Left hindlimb (tissue), 1 donor: ENCODE measurements at regions not wholly inside any gene's neighbourhood (a gene's known extent, or its start where the extent isn't known, plus 50 kb on each side); places are given as distances from the start of the nearest gene placed in this dataset.
"Not testable (repeated sequence)": the region's sequence is repeated elsewhere in the genome, so short reads cannot be mapped to it uniquely, and the experiment has no call there.

Experiments
- DNase-seq: peaks from one replicate; pipeline ENCODE4 v3.0.0-alpha.2; 2018

DNA sequence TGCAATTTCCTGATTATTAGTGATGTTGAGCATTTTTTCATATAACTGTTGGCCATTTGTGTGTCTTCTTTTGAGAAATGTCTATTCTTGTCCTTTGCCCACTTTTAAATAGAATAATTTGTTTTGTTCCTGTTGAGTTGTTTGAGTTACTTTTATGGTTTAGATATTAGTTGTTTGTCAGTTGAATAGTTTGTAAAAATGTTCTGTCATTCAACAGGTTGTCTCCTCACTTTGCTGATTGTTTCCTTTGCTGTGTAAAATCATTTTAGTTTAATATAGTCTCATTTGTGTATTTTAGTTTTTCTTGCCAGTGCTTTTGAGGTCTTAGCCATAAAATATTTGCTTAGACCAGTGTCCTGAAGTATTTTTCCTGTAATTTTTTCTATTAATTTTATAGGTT, 181.8 kb upstream of the GLRA2 start:
- DNase-seq: no peak

DNA sequence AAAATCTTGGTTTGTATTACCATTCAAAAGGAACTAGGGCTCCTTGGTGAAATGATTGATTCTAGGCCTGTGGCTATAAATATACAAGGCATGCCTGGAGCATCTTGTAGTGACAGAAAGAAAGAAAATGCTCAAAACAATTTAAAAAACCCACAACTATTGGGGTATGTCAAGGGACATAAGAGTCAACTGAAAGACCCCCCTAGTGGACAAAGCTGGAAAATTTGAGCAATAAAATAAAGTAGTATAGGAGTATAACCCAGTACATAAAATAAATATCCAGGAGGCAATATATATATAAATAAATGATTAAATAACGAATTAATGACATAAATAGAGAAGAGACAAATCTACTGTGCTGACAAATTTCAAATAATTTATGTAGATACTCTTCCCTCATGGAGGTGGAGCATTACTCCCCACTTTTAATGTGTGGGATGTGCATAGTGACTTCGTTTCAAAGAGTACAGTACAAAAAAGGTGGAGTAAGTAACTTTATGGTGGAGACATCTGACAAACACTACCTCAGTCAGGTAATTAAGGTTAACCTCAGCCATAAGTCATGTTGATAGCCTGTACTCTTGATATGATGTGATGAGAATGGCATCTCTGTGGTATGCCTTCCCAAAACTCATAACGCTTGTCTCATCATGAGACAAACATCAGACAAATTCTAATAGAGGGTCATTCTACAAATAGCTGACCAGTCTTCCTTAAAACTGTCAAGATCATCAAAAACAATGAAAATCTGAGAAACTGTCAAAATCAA, 185.0 kb upstream of the GLRA2 start:
- DNase-seq: no peak

DNA sequence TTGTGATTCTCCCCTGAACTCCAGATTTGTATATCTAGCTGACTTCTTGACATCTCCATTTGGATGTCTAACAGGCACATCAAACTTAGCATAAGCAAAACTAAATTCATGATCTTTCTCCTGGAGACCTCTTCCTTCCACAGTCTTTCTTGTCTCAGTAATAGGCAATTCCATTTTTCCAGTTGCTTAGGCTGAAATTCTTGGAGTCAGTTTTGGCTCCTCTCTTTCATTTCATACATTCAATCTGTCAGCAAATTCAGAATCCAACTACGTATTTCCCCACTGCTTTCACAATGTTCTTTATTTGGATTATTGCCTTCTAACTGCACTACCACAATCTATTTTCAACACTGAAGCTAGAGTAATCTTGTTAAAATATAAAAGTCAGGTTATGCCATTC, 219.9 kb upstream of the GLRA2 start:
- DNase-seq: no peak

DNA sequence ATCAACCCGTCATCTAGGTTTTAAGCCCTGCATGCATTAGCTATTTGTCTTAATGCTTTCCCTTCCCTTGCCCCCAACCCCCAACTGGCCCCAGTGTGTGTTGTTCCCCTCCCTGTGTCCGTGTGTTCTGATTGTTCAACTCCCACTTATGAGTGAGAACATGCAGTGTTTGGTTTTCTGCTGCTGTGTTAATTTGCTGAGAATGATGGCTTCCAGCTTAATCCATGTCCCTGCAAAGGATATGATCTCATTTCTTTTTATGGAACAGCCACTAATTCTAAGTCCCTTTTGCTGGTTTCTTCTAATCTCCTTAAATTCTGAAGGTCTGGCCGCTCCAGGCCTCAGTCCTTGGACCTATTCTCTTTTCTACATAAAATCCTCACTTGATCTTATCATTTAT, 220.4 kb upstream of the GLRA2 start:
- not testable (repeated sequence) for DNase-seq

DNA sequence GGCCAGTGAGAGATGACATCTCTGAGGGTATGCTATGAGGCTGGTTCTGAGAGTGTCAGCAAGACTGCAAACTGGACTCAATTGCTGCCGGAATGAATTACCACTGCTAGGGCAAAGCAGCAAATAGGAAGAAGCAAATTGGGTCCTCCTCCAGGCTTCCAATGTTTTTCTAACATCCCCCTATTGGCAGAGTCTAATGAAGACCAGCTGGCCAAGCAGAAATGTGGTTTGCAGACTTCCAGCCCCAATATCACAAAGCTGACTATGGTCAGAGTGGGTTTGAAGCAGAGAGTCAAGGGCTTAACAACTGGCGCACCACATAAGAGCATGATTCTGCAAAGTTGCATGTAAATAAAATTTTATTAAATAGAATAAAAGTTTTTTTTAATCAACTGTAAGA, 225.4 kb upstream of the GLRA2 start:
- DNase-seq: no peak

DNA sequence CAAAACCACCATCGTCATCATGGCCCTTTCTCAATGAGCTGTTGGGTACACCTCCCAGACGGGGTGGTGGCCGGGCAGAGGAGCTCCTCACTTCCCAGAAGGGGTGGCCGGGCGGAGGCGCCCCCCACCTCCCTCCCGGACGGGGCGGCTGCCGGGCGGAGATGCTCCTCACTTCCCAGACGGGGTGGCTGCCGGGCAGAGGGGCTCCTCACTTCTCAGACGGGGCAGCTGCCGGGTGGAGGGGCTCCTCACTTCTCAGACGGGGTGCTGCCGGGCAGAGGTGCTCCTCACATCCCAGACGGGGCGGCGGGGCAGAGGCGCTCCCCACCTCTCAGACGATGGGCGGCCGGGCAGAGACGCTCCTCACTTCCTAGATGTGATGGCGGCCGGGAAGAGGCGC, 226.8 kb upstream of the GLRA2 start:
- not testable (repeated sequence) for DNase-seq

DNA sequence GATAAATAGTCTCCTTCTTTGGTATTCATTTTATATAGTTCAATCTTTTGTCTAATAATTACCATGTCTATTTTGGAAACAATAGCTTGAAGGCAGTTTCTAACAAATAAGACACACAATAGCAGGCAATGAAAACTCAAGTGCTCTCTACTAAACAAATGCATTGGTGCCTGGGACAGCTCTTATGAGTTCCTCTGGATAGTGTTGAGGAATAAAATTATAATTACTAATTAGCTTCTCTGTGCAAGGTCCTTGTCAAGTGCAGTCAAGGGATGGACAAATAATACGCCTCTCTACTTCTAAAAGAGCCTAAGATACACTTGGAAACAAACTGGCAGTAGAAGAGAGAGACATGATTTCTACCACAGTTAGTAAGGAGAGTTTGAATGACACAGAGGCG, 229.0 kb upstream of the GLRA2 start:
- no peak for DNase-seq

DNA sequence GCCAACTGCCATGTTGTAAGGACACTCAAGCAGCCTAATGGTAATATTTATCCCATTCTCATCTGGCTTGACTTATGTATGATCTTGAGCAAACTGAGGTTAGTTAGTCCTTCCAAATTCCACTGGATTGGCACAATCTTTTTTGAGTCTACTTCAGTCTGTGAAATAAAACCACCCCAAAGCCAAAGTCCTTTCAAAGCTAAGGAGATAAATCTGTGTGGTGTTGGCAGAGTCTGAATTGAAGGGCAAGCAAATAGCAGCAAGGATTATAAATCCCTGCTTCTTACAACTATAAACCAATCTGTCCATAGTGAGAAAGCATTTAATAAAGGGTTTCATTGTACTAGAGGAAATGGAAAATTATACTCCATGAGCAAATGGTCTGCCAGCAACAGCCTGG, 233.9 kb upstream of the GLRA2 start:
- DNase-seq: no peak

DNA sequence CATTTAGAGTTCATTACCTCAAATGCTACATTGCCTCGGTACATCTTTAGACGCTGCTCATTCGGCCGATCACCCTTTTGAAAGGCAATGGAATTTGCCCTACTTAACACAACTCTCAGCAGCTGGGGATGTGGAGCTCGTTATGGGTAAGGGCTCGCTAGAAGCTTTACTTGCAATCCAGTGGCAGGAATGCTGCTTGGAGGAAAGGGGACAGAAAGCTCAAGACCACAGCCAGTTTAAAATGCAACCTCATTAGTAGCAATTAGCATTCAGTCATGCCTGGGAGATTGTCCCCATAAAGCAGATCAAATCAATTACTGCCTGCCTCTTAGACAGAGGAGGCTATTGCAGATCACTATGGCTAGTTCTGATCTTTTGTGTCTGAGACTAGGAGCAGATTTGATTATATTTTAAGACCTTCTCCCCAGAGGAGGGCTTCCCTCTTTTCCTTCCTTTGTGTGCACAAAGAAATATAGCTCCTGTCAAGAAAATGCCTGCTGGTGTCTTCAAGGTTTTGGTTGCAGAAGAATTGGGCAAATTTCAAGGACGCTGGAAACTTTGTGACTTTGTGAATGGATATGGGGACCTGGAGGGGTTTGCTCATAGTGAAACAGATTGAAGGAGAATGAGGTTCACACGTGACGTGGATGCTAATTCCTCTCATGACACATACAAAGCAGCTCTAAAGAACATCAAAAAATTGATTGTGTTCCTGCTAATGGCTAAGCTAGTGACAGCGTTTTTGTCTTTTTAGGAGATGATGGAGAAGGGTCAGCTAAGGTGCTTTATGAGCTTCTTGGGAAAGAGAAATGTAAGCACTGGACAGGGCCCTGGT, 237.5 kb upstream of the GLRA2 start:
- DNase-seq: no peak

DNA sequence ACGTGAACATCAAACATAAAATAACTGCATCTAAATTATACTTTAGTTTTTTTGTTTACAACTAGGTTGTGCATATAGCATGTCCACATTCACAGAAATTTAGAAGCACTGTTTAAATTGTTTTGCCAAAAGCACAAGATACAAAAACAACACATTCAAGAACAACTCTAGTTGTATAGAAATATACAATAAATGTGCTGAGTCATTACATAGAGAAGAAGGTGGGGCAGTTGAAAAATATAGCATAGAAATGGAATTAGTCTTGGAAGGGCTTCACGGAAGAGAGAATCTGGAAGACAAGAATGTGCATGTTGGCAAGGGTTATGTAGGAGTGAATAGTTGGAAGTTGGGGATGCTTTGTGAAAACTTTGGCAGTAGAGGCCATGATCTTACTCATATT, 239.0 kb upstream of the GLRA2 start:
- DNase-seq: no peak

DNA sequence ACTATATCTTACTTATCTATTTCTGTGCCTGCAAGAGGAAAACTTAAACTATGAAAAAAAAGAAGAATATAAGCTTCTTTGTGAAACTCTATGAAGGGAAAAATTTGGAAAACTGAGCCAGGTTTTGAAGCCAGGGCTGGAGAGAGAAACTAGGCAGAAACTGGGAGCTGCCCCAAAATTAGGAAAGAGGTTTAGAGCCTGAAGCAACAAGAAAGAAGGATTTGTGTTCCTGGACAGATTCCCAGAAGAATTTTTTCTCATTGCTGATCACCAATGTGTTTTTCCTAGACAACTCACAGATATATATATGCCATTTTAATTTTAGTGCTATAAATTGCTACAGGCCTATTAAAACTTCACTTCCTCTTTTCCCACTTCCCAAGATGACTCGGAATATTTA, 245.0 kb upstream of the GEMIN8 start:
- peak; percentile 39 for DNase-seq

DNA sequence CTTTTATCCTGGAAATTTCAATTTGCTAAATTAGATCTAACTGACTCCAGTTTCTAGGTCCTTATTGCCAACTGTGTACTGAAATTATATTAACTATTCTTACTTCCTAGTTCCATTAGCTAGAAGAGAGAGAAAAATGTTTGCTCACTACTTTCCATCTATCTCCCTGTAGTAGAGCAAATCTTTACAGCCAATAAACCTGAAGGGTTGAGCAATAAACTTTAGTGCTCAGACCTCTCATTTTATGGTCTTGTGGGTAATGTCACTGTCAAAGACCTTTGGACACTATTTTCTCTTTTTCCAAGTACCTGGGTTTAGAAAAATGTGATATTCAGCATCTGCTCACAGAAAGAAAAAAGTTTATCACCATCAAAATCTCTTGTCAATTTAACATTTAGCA, 237.5 kb upstream of the GEMIN8 start:
- no peak for DNase-seq

DNA sequence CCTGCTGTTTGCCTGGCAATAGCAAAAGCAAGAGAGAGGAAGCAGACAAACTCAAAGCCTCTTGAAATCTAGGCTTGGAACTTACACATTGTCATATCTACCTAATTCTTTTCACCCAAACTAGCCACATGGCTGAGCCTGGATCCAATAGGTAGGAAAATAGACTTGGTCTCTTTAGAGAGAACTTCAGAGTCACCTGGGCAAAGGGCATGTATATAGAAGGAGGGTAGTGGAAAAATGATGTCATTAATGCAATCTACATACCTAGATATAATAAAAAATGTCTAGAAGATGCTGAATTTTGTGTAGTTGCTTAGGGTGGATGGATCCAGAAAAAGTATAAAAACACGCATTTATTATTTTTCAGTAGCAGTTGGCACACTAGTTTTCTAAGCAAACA, 237.0 kb upstream of the GEMIN8 start:
- no peak for DNase-seq

DNA sequence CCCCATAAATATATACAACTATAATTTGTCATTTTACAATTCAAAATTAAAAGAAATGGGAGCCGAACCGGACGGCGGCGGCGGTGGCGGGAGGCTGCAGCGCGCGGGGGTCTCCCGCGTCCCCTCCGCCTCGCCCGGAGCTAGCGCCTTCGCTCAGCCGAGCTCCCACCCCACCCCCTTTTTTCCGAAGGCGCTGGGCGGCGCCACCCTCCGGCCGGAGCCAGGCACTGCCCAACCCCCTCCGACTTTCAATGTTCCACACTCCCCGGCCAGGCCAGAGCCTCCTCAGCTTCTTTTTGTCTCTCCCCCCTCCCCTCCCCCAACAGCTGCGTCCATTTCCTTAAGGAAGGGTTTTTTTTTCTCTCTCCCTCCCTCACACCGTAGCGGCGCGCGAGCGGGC, 214.1 kb upstream of the GEMIN8 start:
- no peak for DNase-seq

DNA sequence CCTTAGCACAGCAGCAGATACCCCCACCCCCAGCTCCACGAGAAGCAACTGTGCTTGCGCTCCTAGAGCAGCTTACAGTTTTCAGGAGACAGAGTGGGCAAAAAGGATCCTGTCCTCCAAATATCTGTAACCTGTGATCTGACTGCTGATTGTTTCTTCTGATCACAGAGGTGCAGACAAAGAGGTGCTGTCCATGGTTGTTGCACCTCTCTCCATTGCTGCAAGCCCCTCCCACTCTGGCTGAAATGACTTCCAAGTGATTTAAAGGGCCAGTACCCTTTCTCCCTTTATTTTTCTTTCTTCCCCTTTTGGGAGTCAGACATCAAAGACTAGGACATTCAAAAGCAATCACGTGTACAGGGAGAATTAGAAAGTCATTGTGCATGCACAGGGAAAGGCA, 205.3 kb upstream of the GEMIN8 start:
- DNase-seq: no peak

DNA sequence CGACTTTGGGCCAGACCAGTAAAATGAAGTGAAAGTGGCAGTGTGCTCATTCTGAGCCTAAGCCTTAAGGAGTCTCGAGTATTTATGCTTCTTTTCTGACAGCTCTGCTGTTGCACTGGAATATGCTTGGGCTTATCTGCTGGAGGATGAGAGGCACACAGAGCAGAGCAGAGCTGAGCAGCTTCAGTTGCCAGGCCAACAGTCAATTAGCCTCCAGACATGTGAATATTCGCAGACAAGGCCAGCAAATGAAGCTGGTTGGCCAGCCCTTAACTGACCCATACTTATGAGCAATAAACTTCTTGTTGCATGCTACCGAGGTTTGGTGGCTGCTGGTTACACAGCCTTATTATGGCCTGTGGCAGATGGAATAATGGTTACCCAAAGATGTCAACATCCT, 203.0 kb upstream of the GEMIN8 start:
- no peak for DNase-seq

DNA sequence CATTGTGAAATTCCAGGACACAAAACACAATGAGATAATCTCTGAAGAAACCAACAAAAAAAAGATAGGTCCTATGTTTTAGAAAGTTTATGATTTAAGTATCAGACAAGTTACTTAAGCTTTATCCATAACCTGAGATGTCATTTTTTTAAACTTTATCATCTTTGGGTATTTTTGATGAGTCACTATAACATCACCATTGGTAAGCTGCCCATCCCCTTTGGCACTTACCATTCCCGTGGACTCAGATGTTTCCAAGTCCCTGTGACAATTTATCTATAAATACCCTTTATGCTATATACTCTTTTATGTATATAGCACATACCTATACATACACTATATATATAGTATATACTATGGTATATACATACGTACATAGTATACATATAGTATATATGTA, 198.9 kb upstream of the GEMIN8 start:
- no peak for DNase-seq

DNA sequence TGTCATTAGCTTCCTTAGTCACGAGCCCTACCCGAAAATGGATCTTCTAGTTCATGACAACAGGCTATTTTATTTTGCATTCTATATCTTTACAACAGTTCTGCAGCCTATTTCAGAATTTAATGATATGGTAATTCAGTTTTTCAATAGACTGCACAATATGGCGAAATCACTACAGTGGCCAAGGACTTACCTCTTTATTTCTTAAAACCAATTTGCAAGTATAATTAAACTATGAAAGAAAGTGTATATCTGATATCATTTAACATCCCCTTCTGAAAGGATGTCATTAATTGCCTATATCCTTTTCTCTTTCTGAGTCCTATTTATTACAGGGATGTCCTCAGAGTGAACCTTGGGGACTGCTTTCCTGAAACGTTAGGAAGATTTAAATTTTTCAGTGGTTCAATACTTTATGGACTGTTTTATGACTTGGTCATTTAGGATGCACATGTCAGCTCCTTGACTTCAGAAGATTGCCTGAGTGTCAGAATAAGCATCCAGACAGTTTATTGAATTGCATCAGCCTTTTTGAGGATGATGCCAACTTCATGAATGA, 190.8 kb upstream of the GEMIN8 start:
- no peak for DNase-seq

DNA sequence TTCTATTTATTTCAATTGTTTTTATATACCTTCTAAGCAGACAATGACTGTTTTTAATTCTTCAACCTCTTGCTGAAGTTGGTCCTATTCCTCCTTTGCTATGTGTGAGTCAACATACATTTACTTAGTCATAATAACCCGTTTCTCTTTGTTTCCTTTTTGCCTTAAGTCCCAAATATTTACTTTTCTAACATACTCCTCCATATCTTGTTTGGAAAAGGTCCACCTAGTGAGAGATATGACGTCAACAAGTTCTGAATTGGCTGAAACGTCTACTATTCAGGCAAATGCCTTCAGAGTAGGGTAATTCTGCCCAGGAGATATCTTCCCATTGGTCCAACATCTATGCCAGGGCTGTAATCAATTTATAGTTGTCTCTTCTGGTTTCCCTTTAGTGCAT, 179.3 kb upstream of the GEMIN8 start:
- no peak for DNase-seq

DNA sequence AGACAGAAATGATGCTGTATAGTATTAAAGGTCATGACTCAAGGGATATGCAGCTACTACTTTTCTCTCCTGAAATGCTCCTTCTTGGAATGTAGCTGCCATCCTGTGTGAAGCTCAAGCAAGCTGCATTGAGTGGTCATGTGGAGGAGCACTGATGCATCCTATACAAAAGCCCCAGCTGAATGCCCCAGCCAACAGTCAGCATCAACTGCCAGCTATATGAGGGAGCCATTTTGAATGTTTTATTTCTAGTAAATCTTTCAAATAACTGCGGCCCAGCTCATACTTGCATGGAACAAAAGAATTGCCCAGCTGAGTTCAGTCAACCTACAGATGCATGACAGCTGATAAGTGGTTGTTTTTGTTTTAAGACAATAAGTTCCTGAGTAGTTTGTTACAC, 165.0 kb upstream of the GEMIN8 start:
- DNase-seq: no peak

DNA sequence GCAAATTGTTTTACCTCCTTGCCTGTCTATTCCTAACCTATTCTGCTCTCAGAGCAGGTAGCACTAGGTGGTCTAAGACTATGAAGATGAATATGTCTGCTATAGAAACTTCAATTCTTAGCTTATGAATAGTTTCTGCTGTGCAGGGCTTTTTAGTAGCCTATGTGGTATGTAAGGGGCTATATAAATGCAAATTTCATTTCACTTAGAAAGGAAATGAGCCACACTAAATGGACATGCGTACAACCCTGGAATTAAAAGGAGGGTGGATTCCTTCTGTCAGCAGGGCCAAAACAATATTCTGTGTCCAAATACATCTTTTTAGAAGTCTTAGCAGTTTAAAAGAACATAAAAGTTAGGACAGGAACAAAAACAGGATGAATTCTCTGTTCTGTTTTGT, 163.9 kb upstream of the GEMIN8 start:
- DNase-seq: no peak

DNA sequence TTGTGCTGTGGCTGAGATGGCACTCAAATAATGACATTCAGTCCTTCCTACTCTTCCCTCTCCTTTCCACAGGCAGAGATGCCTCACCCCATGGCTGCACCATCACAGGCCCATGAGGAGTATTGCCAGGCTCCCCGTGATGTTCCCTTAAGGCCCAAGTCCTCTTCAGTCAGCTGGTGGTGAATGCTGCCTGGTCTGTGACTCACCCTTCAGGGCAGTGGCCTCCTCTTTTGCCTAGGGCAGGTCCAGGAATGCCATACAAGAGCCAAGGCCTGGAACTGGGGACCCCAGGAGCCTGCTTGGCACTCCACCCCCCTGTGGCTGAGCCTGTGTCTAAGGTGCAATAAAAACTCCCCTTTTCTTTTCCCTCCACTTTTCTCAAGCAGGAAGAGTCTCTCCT, 144.2 kb upstream of the GEMIN8 start:
- no peak for DNase-seq

DNA sequence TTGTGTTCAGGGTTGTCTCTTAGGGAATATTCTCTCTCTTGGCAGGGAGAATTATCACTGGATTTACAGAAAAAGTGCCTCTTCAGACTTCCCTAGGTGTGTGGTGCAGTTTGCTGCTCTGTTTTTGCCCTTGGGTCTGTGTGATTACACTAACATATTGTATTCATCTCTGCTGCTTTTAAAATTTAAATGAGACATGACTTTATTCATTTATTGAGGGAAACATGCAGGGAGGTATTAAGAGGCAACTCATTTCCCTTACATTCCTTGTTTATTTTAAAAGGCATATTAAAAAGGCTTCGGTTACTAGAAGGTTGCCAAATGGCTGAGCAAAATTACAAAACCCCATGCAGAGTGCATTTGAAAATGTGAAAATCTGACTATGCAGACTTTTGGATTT, 135.1 kb upstream of the GEMIN8 start:
- no peak for DNase-seq

DNA sequence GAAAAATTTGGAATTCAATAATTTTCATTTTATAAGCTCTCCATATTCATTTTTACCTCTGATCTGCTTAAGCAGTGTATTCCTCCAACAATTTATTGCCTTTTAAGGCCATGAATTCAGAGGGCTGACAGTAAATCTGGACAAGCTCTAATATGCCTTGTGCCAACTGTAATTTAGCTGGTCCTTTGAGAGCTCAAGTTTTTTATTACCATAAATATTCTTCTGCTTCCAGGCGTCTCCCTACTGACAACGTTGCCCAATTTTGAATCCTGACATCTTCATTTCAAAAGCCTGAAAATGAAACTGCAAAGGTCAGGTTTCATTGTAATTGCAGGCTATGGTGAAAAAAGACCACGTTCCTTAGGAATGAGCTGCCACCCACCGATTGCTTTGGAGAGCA, 95.8 kb upstream of the GEMIN8 start:
- no peak for DNase-seq
